ENCODE measurements at regions not wholly inside any gene's neighbourhood (a gene's known extent, or its start where the extent isn't known, plus 50 kb on each side); places are given as distances from the start of the nearest gene placed in this dataset.

- TF ChIP-seq POLR2A (IDR thresholded peaks at IDR 0.05; ENCODE audit: low read depth, low read length) (no peak), TAF1 (IDR thresholded peaks at IDR 0.05; ENCODE audit: borderline replicate concordance, low read depth, low read length) (no peak), POLR2AphosphoS5 (IDR thresholded peaks at IDR 0.05; ENCODE audit: low read depth, low read length) (no peak)
Observed at GRCh38 chr13:75174481-75174880, 307.5 kb downstream of the TBC1D4 start.

Measured in GM12892 (cell line).